ENCODE measurements at regions not wholly inside any gene's neighbourhood (a gene's known extent, or its start where the extent isn't known, plus 50 kb on each side); places are given as distances from the start of the nearest gene placed in this dataset.

- no peaks in the 10 kb centered on the region for H3K36me3 Mint-ChIP-seq (ENCODE audit: low read depth)
- H3K27me3 Mint-ChIP-seq (ENCODE audit: low read depth) = peaks cover 13% of the 10 kb centered on the region
- no peak for TF ChIP-seq CTCF (IDR thresholded peaks at IDR 0.05; ENCODE audit: unreplicated experiment in 3 of 3)
- H3K27ac Mint-ChIP-seq = peak overlapping the region in 1 of 3 experiments; percentile 9
- H3K4me1 Mint-ChIP-seq = no peaks in the 10 kb centered on the region
- no peaks in the 10 kb centered on the region for H3K9me3 Mint-ChIP-seq
- H3K4me3 Mint-ChIP-seq = no peak overlapping the region
Measured at GRCh38 chr4:24417206-24417605, 167.1 kb downstream of the DHX15 start.

GRCh38 chr4:24416293-24416692 is 168.1 kb downstream of the DHX15 start:
- Mint-ChIP-seq H3K36me3 (ENCODE audit: low read depth) (no peaks in the 10 kb centered on the region), H3K9me3 (no peaks in the 10 kb centered on the region), H3K27ac (no peak overlapping the region), H3K4me1 (no peaks in the 10 kb centered on the region), H3K27me3 (ENCODE audit: low read depth) (peaks cover 13% of the 10 kb centered on the region), H3K4me3 (no peak overlapping the region)
- no peak for TF ChIP-seq CTCF (IDR thresholded peaks at IDR 0.05; ENCODE audit: unreplicated experiment in 3 of 3)

GRCh38 chr4:24413311-24413784 is 171.0 kb downstream of the DHX15 start:
- Mint-ChIP-seq H3K36me3 (ENCODE audit: low read depth) (no peaks in the 10 kb centered on the region), H3K27me3 (ENCODE audit: low read depth) (peaks cover 6% of the 10 kb centered on the region), H3K27ac (no peak overlapping the region), H3K4me1 (no peaks in the 10 kb centered on the region), H3K9me3 (no peaks in the 10 kb centered on the region), H3K4me3 (no peak overlapping the region)
- TF ChIP-seq CTCF (IDR thresholded peaks at IDR 0.05; ENCODE audit: unreplicated experiment in 3 of 3) = no peak

- no peaks in the 10 kb centered on the region for H3K4me1 Mint-ChIP-seq
- H3K36me3 Mint-ChIP-seq (ENCODE audit: low read depth) = no peaks in the 10 kb centered on the region
- no peaks in the 10 kb centered on the region for H3K9me3 Mint-ChIP-seq
- H3K27me3 Mint-ChIP-seq (ENCODE audit: low read depth) = peaks cover 6% of the 10 kb centered on the region
- no peak for TF ChIP-seq CTCF (IDR thresholded peaks at IDR 0.05; ENCODE audit: unreplicated experiment in 3 of 3)
- no peak overlapping the region for H3K4me3 Mint-ChIP-seq
- H3K27ac Mint-ChIP-seq = no peak overlapping the region
Measured at GRCh38 chr4:24411806-24412205, 172.5 kb downstream of the DHX15 start.

- H3K9me3 Mint-ChIP-seq = no peaks in the 10 kb centered on the region
- no peak overlapping the region for H3K4me3 Mint-ChIP-seq
- TF ChIP-seq CTCF (IDR thresholded peaks at IDR 0.05; ENCODE audit: unreplicated experiment in 3 of 3) = no peak
- no peaks in the 10 kb centered on the region for H3K4me1 Mint-ChIP-seq
- peaks cover 6% of the 10 kb centered on the region for H3K27me3 Mint-ChIP-seq (ENCODE audit: low read depth)
- no peaks in the 10 kb centered on the region for H3K36me3 Mint-ChIP-seq (ENCODE audit: low read depth)
- H3K27ac Mint-ChIP-seq = no peak overlapping the region
Measured at GRCh38 chr4:24411299-24411698, 173.1 kb downstream of the DHX15 start.

- H3K4me3 Mint-ChIP-seq = no peak overlapping the region
- TF ChIP-seq CTCF (IDR thresholded peaks at IDR 0.05; ENCODE audit: unreplicated experiment in 3 of 3) = no peak
- no peaks in the 10 kb centered on the region for H3K9me3 Mint-ChIP-seq
- H3K36me3 Mint-ChIP-seq (ENCODE audit: low read depth) = no peaks in the 10 kb centered on the region
- peaks cover 5% of the 10 kb centered on the region for H3K27me3 Mint-ChIP-seq (ENCODE audit: low read depth)
- no peak overlapping the region for H3K27ac Mint-ChIP-seq
- H3K4me1 Mint-ChIP-seq = no peaks in the 10 kb centered on the region
Measured at GRCh38 chr4:24408640-24409039, 175.7 kb downstream of the DHX15 start.
